ENCODE measurements at regions not wholly inside any gene's neighbourhood (a gene's known extent, or its start where the extent isn't known, plus 50 kb on each side); places are given as distances from the start of the nearest gene placed in this dataset.
A peak's percentile ranks its signal among the peaks of the same experiment; 100 is the strongest.

- Histone ChIP-seq H2BK12ac (ENCODE audit: low read length) (no peak overlapping the region), H3K27me3 (ENCODE audit: control insufficient read depth in 3 of 3, insufficient read depth in 3 of 3, low read depth in 1 of 3, low read length in 3 of 3) (peaks cover 0 to 27% (median 0%) of the 10 kb centered on the region in 3 experiments), H3K9me3 (replicated peaks in 1 of 2; ENCODE audit: control insufficient read depth in 2 of 2, insufficient read depth in 1 of 2, low read depth in 1 of 2, low read length in 2 of 2) (peaks cover 0 to 11% of the 10 kb centered on the region in 2 donors), H3K79me1 (ENCODE audit: low read depth, low read length) (peaks cover 2% of the 10 kb centered on the region), H3K9ac (ENCODE audit: low read depth, low read length, poor library complexity) (no peak overlapping the region), H3K27ac (replicated peaks; ENCODE audit: low read length) (no peak overlapping the region), H4K8ac (ENCODE audit: low read depth, low read length) (no peak overlapping the region), H3K18ac (ENCODE audit: low read length) (no peak overlapping the region), H4K91ac (ENCODE audit: low read depth, low read length, poor library complexity) (no peak overlapping the region), H2AFZ (ENCODE audit: low read length) (no peak overlapping the region), H3K4me1 (ENCODE audit: control insufficient read depth in 2 of 2, insufficient read depth in 1 of 2, low read depth in 1 of 2, low read length in 2 of 2) (peaks cover 0 to 8% of the 10 kb centered on the region in 2 donors), H3K23ac (ENCODE audit: low read depth, low read length, poor library complexity) (no peak overlapping the region), H3K14ac (ENCODE audit: low read length) (no peak overlapping the region), H3K4ac (ENCODE audit: low read length) (no peak overlapping the region), H2BK120ac (ENCODE audit: low read depth, low read length) (no peak overlapping the region), H3K4me2 (ENCODE audit: insufficient read depth, low read length, poor library complexity, severe bottlenecking) (no peak overlapping the region), H2AK5ac (ENCODE audit: low read depth, low read length) (no peak overlapping the region), H2BK15ac (ENCODE audit: low read length) (no peak overlapping the region), H2BK5ac (ENCODE audit: low read length) (no peak overlapping the region), H3K4me3 (ENCODE audit: low read length in 2 of 2) (no peak overlapping the region), H3K36me3 (replicated peaks in 1 of 2; ENCODE audit: control insufficient read depth in 2 of 2, insufficient read depth in 2 of 2, low read length in 2 of 2) (no peaks in the 10 kb centered on the region)
- DNase-seq (ENCODE audit: low spot score), result no peak
Observed at GRCh38 chr1:58914925-58915324, 131.1 kb upstream of the JUN start.

DNA sequence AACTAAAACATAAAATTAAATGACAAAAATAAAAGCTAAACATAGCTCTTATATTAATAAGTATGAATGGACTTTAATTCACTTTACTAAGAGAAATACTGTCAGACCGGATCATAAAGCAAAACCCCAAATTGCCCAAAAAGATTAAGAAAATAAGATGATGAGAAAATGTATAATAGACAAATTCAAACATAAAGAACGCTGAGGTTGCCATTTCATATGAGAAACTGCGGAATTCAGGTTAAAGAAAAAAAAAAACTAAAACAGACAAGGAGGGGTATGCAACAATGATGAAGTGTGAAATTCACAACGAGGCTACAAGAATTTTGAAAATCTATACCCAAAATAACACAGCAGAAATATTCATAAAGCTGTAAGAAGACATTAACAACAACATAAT is 133.6 kb upstream of the JUN start:
- no peak overlapping the region for H2BK120ac ChIP-seq (ENCODE audit: low read depth, low read length)
- H3K36me3 ChIP-seq (replicated peaks in 1 of 2; ENCODE audit: control insufficient read depth in 2 of 2, insufficient read depth in 2 of 2, low read length in 2 of 2), result no peaks in the 10 kb centered on the region
- peaks cover 0 to under 1% of the 10 kb centered on the region in 2 donors for H3K4me1 ChIP-seq (ENCODE audit: control insufficient read depth in 2 of 2, insufficient read depth in 1 of 2, low read depth in 1 of 2, low read length in 2 of 2)
- no peak for DNase-seq (ENCODE audit: low spot score)
- peaks cover 0 to 11% of the 10 kb centered on the region in 2 donors for H3K9me3 ChIP-seq (replicated peaks in 1 of 2; ENCODE audit: control insufficient read depth in 2 of 2, insufficient read depth in 1 of 2, low read depth in 1 of 2, low read length in 2 of 2)
- H4K91ac ChIP-seq (ENCODE audit: low read depth, low read length, poor library complexity), result no peak overlapping the region
- peaks cover 0 to 27% (median 0%) of the 10 kb centered on the region in 3 experiments for H3K27me3 ChIP-seq (ENCODE audit: control insufficient read depth in 3 of 3, insufficient read depth in 3 of 3, low read depth in 1 of 3, low read length in 3 of 3)
- no peak overlapping the region for H3K23ac ChIP-seq (ENCODE audit: low read depth, low read length, poor library complexity)
- whole genome bisulfite sequencing, 2 donors (ENCODE audit: extremely low coverage in 2 of 2, insufficient read length in 2 of 2, insufficient replicate concordance in 1 of 2), result no CpG with 5 or more reads among the region's 4 CpGs
- no peak overlapping the region for H2AK5ac ChIP-seq (ENCODE audit: low read depth, low read length)
- H2AFZ ChIP-seq (ENCODE audit: low read length), result no peak overlapping the region
- no peak overlapping the region for H2BK12ac ChIP-seq (ENCODE audit: low read length)
- no peak overlapping the region for H2BK5ac ChIP-seq (ENCODE audit: low read length)
- no peak overlapping the region for H3K18ac ChIP-seq (ENCODE audit: low read length)
- no peak overlapping the region for H3K14ac ChIP-seq (ENCODE audit: low read length)
- no peak overlapping the region for H3K27ac ChIP-seq (replicated peaks; ENCODE audit: low read length)
- no peak overlapping the region for H4K8ac ChIP-seq (ENCODE audit: low read depth, low read length)
- peaks cover 2% of the 10 kb centered on the region for H3K79me1 ChIP-seq (ENCODE audit: low read depth, low read length)
- no peak overlapping the region for H2BK15ac ChIP-seq (ENCODE audit: low read length)
- no peak overlapping the region for H3K4me3 ChIP-seq (ENCODE audit: low read length in 2 of 2)
- no peak overlapping the region for H3K9ac ChIP-seq (ENCODE audit: low read depth, low read length, poor library complexity)
- no peak overlapping the region for H3K4me2 ChIP-seq (ENCODE audit: insufficient read depth, low read length, poor library complexity, severe bottlenecking)
- H3K4ac ChIP-seq (ENCODE audit: low read length), result no peak overlapping the region

DNA sequence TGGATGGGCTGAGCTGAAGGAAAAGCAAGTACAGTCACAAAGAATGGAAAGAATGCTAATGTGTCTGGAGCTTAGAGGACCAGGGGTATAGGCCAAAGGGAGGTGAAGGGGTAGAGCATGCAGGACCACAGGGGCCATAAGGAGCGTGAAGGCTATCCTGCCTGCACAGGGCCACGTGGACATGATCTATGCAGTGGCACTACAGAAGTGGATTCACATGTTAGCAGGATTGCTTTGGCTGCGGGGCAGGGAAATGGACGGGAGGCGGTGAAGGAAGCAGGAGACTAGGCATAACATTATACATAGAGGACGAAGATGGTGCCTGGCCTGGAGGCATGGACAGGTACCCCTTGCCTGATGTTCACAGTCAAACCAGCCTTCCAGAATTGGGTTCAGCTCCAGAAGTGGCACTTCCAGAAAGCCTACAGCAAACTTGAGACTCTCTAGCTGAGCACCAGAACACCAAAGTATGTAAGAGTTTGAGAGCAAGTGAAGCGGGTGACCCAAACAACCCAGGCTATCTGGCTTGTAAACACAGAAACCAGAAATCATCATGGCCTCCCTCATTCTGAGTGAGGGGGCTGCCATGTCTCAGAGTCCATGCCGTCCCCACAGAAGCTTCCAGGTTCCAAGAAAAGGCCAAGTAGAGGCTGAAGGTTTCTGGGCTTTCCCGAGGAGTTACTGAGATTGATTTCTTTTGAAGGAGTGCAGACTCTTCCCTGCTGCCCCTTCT is 135.5 kb upstream of the JUN start:
- no peak for DNase-seq (ENCODE audit: low spot score)
- Histone ChIP-seq H4K91ac (ENCODE audit: low read depth, low read length, poor library complexity) (no peak overlapping the region), H3K4ac (ENCODE audit: low read length) (no peak overlapping the region), H2BK120ac (ENCODE audit: low read depth, low read length) (no peak overlapping the region), H3K27ac (replicated peaks; ENCODE audit: low read length) (no peak overlapping the region), H2BK12ac (ENCODE audit: low read length) (no peak overlapping the region), H3K4me2 (ENCODE audit: insufficient read depth, low read length, poor library complexity, severe bottlenecking) (no peak overlapping the region), H3K4me3 (ENCODE audit: low read length in 2 of 2) (peak overlapping the region in 1 of 2 donors; percentile 16), H2BK5ac (ENCODE audit: low read length) (peak overlapping the region; percentile 35), H3K79me1 (ENCODE audit: low read depth, low read length) (peaks cover 2% of the 10 kb centered on the region), H3K18ac (ENCODE audit: low read length) (peak overlapping the region; percentile 2), H3K27me3 (ENCODE audit: control insufficient read depth in 3 of 3, insufficient read depth in 3 of 3, low read depth in 1 of 3, low read length in 3 of 3) (peaks cover 0 to 18% (median 0%) of the 10 kb centered on the region in 3 experiments), H2AFZ (ENCODE audit: low read length) (no peak overlapping the region), H4K8ac (ENCODE audit: low read depth, low read length) (no peak overlapping the region), H3K9me3 (replicated peaks in 1 of 2; ENCODE audit: control insufficient read depth in 2 of 2, insufficient read depth in 1 of 2, low read depth in 1 of 2, low read length in 2 of 2) (peaks cover 0 to 2% of the 10 kb centered on the region in 2 donors), H2AK5ac (ENCODE audit: low read depth, low read length) (no peak overlapping the region), H3K9ac (ENCODE audit: low read depth, low read length, poor library complexity) (no peak overlapping the region), H3K23ac (ENCODE audit: low read depth, low read length, poor library complexity) (no peak overlapping the region), H3K4me1 (ENCODE audit: control insufficient read depth in 2 of 2, insufficient read depth in 1 of 2, low read depth in 1 of 2, low read length in 2 of 2) (no peaks in the 10 kb centered on the region), H3K14ac (ENCODE audit: low read length) (peak overlapping the region; percentile 25), H3K36me3 (replicated peaks in 1 of 2; ENCODE audit: control insufficient read depth in 2 of 2, insufficient read depth in 2 of 2, low read length in 2 of 2) (no peaks in the 10 kb centered on the region), H2BK15ac (ENCODE audit: low read length) (no peak overlapping the region)
- WGBS, 2 donors (ENCODE audit: extremely low coverage in 2 of 2, insufficient read length in 2 of 2, insufficient replicate concordance in 1 of 2), result no CpG with 5 or more reads among the region's 9 CpGs

DNA sequence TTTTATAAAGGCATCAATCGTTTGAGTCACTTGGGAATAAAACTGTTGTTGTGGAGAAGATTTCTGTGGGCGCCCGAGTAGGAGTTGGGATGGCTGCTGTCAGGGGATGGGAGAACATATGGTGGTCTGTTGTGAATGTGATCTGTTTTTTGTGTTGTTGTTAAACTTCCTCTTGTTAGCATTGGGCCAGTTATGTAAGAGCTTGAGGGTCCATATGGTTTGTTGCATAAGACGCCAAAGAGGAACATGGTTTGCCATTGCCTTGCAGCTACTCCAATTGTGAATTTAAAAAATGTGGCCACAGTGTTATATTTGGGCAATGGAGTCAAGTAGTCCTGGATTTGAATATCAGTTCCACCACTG is 136.1 kb upstream of the JUN start:
- Histone ChIP-seq H2BK12ac (ENCODE audit: low read length) (no peak overlapping the region), H3K27me3 (ENCODE audit: control insufficient read depth in 3 of 3, insufficient read depth in 3 of 3, low read depth in 1 of 3, low read length in 3 of 3) (peaks cover 0 to 18% (median 0%) of the 10 kb centered on the region in 3 experiments), H3K27ac (replicated peaks; ENCODE audit: low read length) (no peak overlapping the region), H3K36me3 (replicated peaks in 1 of 2; ENCODE audit: control insufficient read depth in 2 of 2, insufficient read depth in 2 of 2, low read length in 2 of 2) (no peaks in the 10 kb centered on the region), H3K18ac (ENCODE audit: low read length) (no peak overlapping the region), H4K8ac (ENCODE audit: low read depth, low read length) (no peak overlapping the region), H3K4me1 (ENCODE audit: control insufficient read depth in 2 of 2, insufficient read depth in 1 of 2, low read depth in 1 of 2, low read length in 2 of 2) (no peaks in the 10 kb centered on the region), H2AK5ac (ENCODE audit: low read depth, low read length) (no peak overlapping the region), H3K14ac (ENCODE audit: low read length) (no peak overlapping the region), H3K4me2 (ENCODE audit: insufficient read depth, low read length, poor library complexity, severe bottlenecking) (no peak overlapping the region), H2BK15ac (ENCODE audit: low read length) (no peak overlapping the region), H4K91ac (ENCODE audit: low read depth, low read length, poor library complexity) (no peak overlapping the region), H3K9me3 (replicated peaks in 1 of 2; ENCODE audit: control insufficient read depth in 2 of 2, insufficient read depth in 1 of 2, low read depth in 1 of 2, low read length in 2 of 2) (no peaks in the 10 kb centered on the region), H3K9ac (ENCODE audit: low read depth, low read length, poor library complexity) (no peak overlapping the region), H3K23ac (ENCODE audit: low read depth, low read length, poor library complexity) (no peak overlapping the region), H3K4ac (ENCODE audit: low read length) (no peak overlapping the region), H3K79me1 (ENCODE audit: low read depth, low read length) (peaks cover 2% of the 10 kb centered on the region), H2AFZ (ENCODE audit: low read length) (no peak overlapping the region), H2BK5ac (ENCODE audit: low read length) (no peak overlapping the region), H2BK120ac (ENCODE audit: low read depth, low read length) (no peak overlapping the region), H3K4me3 (ENCODE audit: low read length in 2 of 2) (no peak overlapping the region)
- DNase-seq (ENCODE audit: low spot score), result no peak
- no CpG with 5 or more reads among the region's 4 CpGs for WGBS, 2 donors (ENCODE audit: extremely low coverage in 2 of 2, insufficient read length in 2 of 2, insufficient replicate concordance in 1 of 2)
